DND-41 (cell line): ENCODE measurements at regions not wholly inside any gene's neighbourhood (a gene's known extent, or its start where the extent isn't known, plus 50 kb on each side); places are given as distances from the start of the nearest gene placed in this dataset.

ENCODE experiments used
- ATAC-seq: fragments of 200-7000 bp; cut with Tn5 transposase; 3 replicates; pipeline ENCODE4 v1.9.1; 2021; ENCODE audit warnings: low read depth; ENCODE audit not compliant: insufficient read depth
- DNase-seq: peaks from one replicate; pipeline ENCODE4 v3.0.0-alpha.2; 2020
- H2AFZ ChIP-seq: 2 replicates; pipeline ENCODE4 v1.6.0; 2012; ENCODE audit warnings: low read depth, low read length
- H3K27ac ChIP-seq: 2 replicates; pipeline ENCODE4 v1.5.1; 2012; ENCODE audit warnings: low read length, inconsistent platforms
- H3K27me3 ChIP-seq: fragments of 200-600 bp; sonication (generic); 2 replicates; pipeline ENCODE4 v1.6.0; 2012; ENCODE audit warnings: low read length, mild to moderate bottlenecking, inconsistent platforms; ENCODE audit not compliant: insufficient read depth, poor library complexity
- H3K36me3 ChIP-seq: 2 replicates; pipeline ENCODE4 v1.5.1; 2012; ENCODE audit warnings: low read length, inconsistent platforms; ENCODE audit not compliant: insufficient read depth
- H3K4me1 ChIP-seq: 2 replicates; pipeline ENCODE4 v1.5.1; 2012; ENCODE audit warnings: mild to moderate bottlenecking, low read length; ENCODE audit not compliant: insufficient read depth
- H3K4me2 ChIP-seq: 2 replicates; pipeline ENCODE4 v1.6.0; 2012; ENCODE audit warnings: mild to moderate bottlenecking, moderate library complexity, low read length, inconsistent platforms; ENCODE audit not compliant: insufficient read depth
- H3K4me3 ChIP-seq, 2 experiments: fragments of 200-600 bp in 1 of 2; shearing (Covaris generic) in 1 of 2; 2 replicates each; pipeline ENCODE4 v1.5.1; 2012 to 2016; ENCODE audit warnings: inconsistent platforms in 2 of 2, low read length in 2 of 2, mild to moderate bottlenecking in 2 of 2, low read depth in 1 of 2, moderate library complexity in 1 of 2
- H3K79me2 ChIP-seq: 2 replicates; pipeline ENCODE4 v1.6.0; 2012; ENCODE audit warnings: low read length, inconsistent platforms; ENCODE audit not compliant: insufficient read depth
- H3K9ac ChIP-seq: 2 replicates; pipeline ENCODE4 v1.6.0; 2012; ENCODE audit warnings: low read depth, mild to moderate bottlenecking, inconsistent platforms, low read length, moderate library complexity
- H3K9me3 ChIP-seq: 2 replicates; pipeline ENCODE4 v1.5.1; 2012; ENCODE audit warnings: low read length, moderate library complexity, mild to moderate bottlenecking, inconsistent platforms; ENCODE audit not compliant: insufficient read depth, severe bottlenecking
- H4K20me1 ChIP-seq: 2 replicates; pipeline ENCODE4 v1.6.0; 2012; ENCODE audit warnings: low read length; ENCODE audit not compliant: insufficient read depth
- CTCF ChIP-seq: IDR thresholded peaks from 2 replicates; pipeline ENCODE4 v1.5.1; 2012; ENCODE audit warnings: borderline replicate concordance, low read length, moderate library complexity, mild to moderate bottlenecking; ENCODE audit not compliant: poor library complexity, severe bottlenecking; ENCODE audit errors: extremely low read depth
- EZH2 ChIP-seq: IDR thresholded peaks from 3 replicates; pipeline ENCODE4 v1.6.1; 2012; ENCODE audit warnings: borderline replicate concordance, low read depth, mild to moderate bottlenecking, moderate library complexity, low read length, inconsistent platforms; ENCODE audit not compliant: severe bottlenecking

GRCh38 chrX:39202641-39203040 lies 401.4 kb downstream of the MID1IP1 start:
- H3K4me3 ChIP-seq: no peak overlapping the region
- no peak overlapping the region for H2AFZ ChIP-seq
- TF ChIP-seq CTCF (no peak), EZH2 (no peak)
- no peaks in the 10 kb centered on the region for H3K36me3 ChIP-seq
- no peak overlapping the region for H3K4me2 ChIP-seq
- H3K9me3 ChIP-seq: no peaks in the 10 kb centered on the region
- no peak overlapping the region for H3K9ac ChIP-seq
- no peaks in the 10 kb centered on the region for H4K20me1 ChIP-seq
- DNase-seq: no peak
- no peaks in the 10 kb centered on the region for H3K27me3 ChIP-seq
- H3K27ac ChIP-seq: no peak overlapping the region
- H3K4me1 ChIP-seq: peaks cover 28% of the 10 kb centered on the region
- no peak for ATAC-seq
- no peaks in the 10 kb centered on the region for H3K79me2 ChIP-seq

DNA sequence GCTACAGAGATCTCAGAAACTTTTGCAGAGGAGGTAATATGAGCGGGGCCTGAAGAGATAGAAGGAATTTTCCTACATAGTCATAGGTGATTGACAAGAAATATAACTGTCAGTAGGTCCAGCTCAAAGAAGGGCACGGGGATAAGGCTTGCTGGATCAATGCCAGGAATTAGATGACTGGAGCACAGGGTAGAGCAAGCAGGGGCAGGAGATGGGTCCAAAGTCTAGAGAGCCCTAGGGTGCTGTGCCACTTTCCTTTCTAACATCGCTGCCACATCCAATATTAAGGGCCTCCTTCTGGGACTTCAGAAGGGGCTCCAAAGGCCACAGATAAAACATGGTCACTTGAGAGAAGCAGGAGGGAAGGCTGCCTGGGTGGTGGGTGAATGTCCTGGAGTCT lies 402.2 kb downstream of the MID1IP1 start:
- H3K79me2 ChIP-seq: no peaks in the 10 kb centered on the region
- ATAC-seq: no peak
- H2AFZ ChIP-seq: no peak overlapping the region
- no peak overlapping the region for H3K4me3 ChIP-seq
- no peak overlapping the region for H3K9ac ChIP-seq
- no peaks in the 10 kb centered on the region for H3K9me3 ChIP-seq
- H4K20me1 ChIP-seq: no peaks in the 10 kb centered on the region
- no peak for DNase-seq
- H3K27me3 ChIP-seq: no peaks in the 10 kb centered on the region
- TF ChIP-seq EZH2: no peak
- H3K36me3 ChIP-seq: no peaks in the 10 kb centered on the region
- H3K4me1 ChIP-seq: peaks cover 21% of the 10 kb centered on the region
- H3K27ac ChIP-seq: no peak overlapping the region
- H3K4me2 ChIP-seq: no peak overlapping the region

- no peaks in the 10 kb centered on the region for H3K27me3 ChIP-seq
Measured at GRCh38 chrX:39204353-39204752, 403.1 kb downstream of the MID1IP1 start.

DNA sequence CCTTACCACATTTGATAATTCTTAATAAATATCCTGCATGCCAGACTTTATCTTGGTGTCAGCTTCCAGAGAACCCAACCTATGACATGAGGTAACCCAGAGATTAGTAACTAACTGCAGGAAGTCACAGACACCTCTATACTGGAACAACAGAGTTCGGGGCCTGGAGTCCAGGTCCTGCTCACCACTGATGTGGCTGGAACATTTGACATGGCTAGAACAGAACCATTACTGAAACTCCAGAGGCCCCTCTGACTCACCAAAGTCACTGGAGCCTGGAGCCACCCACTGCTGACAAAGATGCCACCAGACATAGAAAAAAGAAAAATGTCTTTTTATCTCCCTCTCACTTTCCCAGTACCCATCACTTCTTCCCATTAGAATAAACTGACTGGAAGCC lies 403.7 kb downstream of the MID1IP1 start:
- TF ChIP-seq EZH2 (no peak), CTCF (no peak)
- Histone ChIP-seq H3K4me1 (peaks cover 13% of the 10 kb centered on the region; the same call in 1 of the 2 replicates), H3K4me3 (no peak overlapping the region), H4K20me1 (no peaks in the 10 kb centered on the region), H3K36me3 (no peaks in the 10 kb centered on the region), H3K79me2 (no peaks in the 10 kb centered on the region), H2AFZ (no peak overlapping the region), H3K27ac (no peak overlapping the region), H3K9ac (no peak overlapping the region), H3K9me3 (no peaks in the 10 kb centered on the region), H3K27me3 (no peaks in the 10 kb centered on the region), H3K4me2 (no peak overlapping the region)
- ATAC-seq: no peak
- DNase-seq: no peak

More at GRCh38 chrX:39204353-39204752, 403.1 kb downstream of the MID1IP1 start:
- Histone ChIP-seq H3K4me2 (no peak overlapping the region), H3K4me3 (no peak overlapping the region), H4K20me1 (no peaks in the 10 kb centered on the region), H3K27ac (no peak overlapping the region), H3K9me3 (no peaks in the 10 kb centered on the region), H2AFZ (no peak overlapping the region), H3K9ac (no peak overlapping the region), H3K4me1 (peaks cover 18% of the 10 kb centered on the region), H3K79me2 (no peaks in the 10 kb centered on the region), H3K36me3 (no peaks in the 10 kb centered on the region)
- ATAC-seq (no peak), DNase-seq (no peak)
- TF ChIP-seq CTCF: no peak
